AG04450 (cell line): ENCODE measurements at regions not wholly inside any gene's neighbourhood (a gene's known extent, or its start where the extent isn't known, plus 50 kb on each side); places are given as distances from the start of the nearest gene placed in this dataset.

Source experiments
- CTCF ChIA-PET: fragments of 300-600, 350-600 bp; formaldehyde crosslinking; extraction: SDS; loops from one replicate; lab custom pipeline; 2022; ENCODE audit warnings: antibody characterized with exemption, inconsistent platforms; lab: Charles Lee
- POLR2A ChIA-PET: fragments of 350-600 bp; formaldehyde crosslinking; extraction: SDS; loops from one replicate; lab custom pipeline; 2021; ENCODE audit warnings: antibody characterized with exemption, inconsistent platforms; lab: Yijun Ruan, JAX
- DNase-seq: peaks from one replicate; pipeline ENCODE4 v3.0.0-alpha.2; 2011; ENCODE audit warnings: low read depth, low spot score
- H3K27ac ChIP-seq: one replicate; pipeline ENCODE4 v1.5.1; 2012; ENCODE audit warnings: low read depth, low read length, control low read depth
- H3K27me3 ChIP-seq: one replicate; pipeline ENCODE4 v1.6.0; 2012; ENCODE audit warnings: low read length; ENCODE audit not compliant: control insufficient read depth, insufficient read depth
- H3K4me3 ChIP-seq: 2 replicates; pipeline ENCODE4 v1.5.1; 2011; ENCODE audit warnings: mild to moderate bottlenecking, low read depth, low read length, control low read depth
- H3K9me3 ChIP-seq: 2 replicates; pipeline ENCODE4 v1.5.1; 2012; ENCODE audit warnings: low read length; ENCODE audit not compliant: control insufficient read depth, insufficient read depth
- CTCF ChIP-seq: IDR thresholded peaks from 2 replicates; pipeline ENCODE4 v1.5.1; 2011; ENCODE audit warnings: low read depth, low read length, control low read depth, inconsistent platforms

DNA sequence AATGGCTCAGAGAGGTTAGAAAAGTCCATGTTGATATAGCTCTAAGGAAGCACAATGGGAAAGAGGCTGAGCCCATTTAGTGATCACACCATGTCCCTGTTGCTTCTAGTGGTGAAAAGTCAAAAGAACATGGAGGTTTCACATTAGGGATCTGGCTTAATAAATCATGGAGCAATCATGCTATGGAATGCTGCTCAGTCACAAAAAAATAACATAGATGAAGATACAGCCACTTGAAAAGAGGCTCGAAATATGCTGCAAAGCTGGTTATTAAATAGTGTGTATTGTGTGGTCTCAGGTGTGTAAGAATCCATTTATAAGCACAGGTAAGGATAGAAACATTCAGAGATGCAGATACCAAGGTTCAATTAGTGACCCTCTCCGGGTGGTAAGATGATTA is 63.6 kb upstream of the CPO start:
- no peak for DNase-seq
- TF ChIP-seq CTCF, result no peak
- Histone ChIP-seq H3K4me3 (no peak overlapping the region), H3K9me3 (no peaks in the 10 kb centered on the region), H3K27ac (no peak overlapping the region), H3K27me3 (no peaks in the 10 kb centered on the region)
- CTCF ChIA-PET, result no interaction called here
- POLR2A ChIA-PET, result no interaction called here

- no peak for TF ChIP-seq CTCF
- Histone ChIP-seq H3K9me3 (no peaks in the 10 kb centered on the region), H3K4me3 (no peak overlapping the region), H3K27ac (no peak overlapping the region), H3K27me3 (no peaks in the 10 kb centered on the region)
- ChIA-PET POLR2A (no interaction called here), CTCF (no interaction called here)
- no peak for DNase-seq
These were observed 63.0 kb upstream of the CPO start for GRCh38 chr2:206876216-206876860.

- Histone ChIP-seq H3K27me3 (no peaks in the 10 kb centered on the region), H3K9me3 (no peaks in the 10 kb centered on the region), H3K27ac (no peak overlapping the region), H3K4me3 (no peak overlapping the region)
- CTCF ChIA-PET, result no interaction called here
- DNase-seq, result no peak
- no peak for TF ChIP-seq CTCF
- POLR2A ChIA-PET, result no interaction called here
These were observed 57.5 kb upstream of the CPO start for GRCh38 chr2:206881708-206882410.

DNA sequence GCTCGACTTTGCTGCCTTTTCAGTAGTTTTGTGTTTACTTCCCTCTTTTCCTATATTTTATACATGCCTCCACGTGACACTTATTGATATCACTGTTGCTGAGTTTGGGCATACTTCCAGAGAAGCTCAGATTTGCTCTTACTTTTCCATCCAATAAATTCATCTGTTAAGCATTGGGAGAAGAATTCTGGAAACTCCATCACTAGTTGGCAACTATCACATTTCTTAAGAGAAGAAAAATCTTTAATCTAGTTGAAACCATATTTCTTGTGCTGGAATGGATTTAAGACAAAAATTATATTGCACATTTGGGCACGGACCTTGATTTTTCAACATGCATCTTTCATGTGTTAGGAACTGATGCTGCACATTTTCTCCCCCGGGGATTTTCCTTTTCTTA is 52.6 kb upstream of the CPO start:
- Histone ChIP-seq H3K27ac (no peak overlapping the region), H3K4me3 (no peak overlapping the region), H3K27me3 (no peaks in the 10 kb centered on the region), H3K9me3 (no peaks in the 10 kb centered on the region)
- POLR2A ChIA-PET, result no interaction called here
- CTCF ChIA-PET, result no interaction called here
- DNase-seq, result no peak
- no peak for TF ChIP-seq CTCF

- Histone ChIP-seq H3K27ac (no peak overlapping the region), H3K27me3 (no peaks in the 10 kb centered on the region), H3K9me3 (no peaks in the 10 kb centered on the region), H3K4me3 (no peak overlapping the region)
- no peak for TF ChIP-seq CTCF
- DNase-seq, result no peak
- CTCF ChIA-PET, result no interaction called here
- POLR2A ChIA-PET, result no interaction called here
These were observed 51.6 kb upstream of the CPO start for GRCh38 chr2:206887745-206888144.
